GM06990 (cell line): ENCODE measurements at regions not wholly inside any gene's neighbourhood (a gene's known extent, or its start where the extent isn't known, plus 50 kb on each side); places are given as distances from the start of the nearest gene placed in this dataset.

Source experiments
- DNase-seq: peaks from one replicate; pipeline ENCODE4 v3.0.0-alpha.2; 2011; ENCODE audit not compliant: insufficient read length; ENCODE audit errors: extremely low read depth
- H3K27me3 ChIP-seq: replicated peaks from 2 replicates; pipeline ENCODE4 v1.6.0; 2011; ENCODE audit warnings: low read length; ENCODE audit not compliant: control insufficient read depth, insufficient read depth
- H3K36me3 ChIP-seq: 2 replicates; pipeline ENCODE4 v1.5.1; 2011; ENCODE audit warnings: low read length; ENCODE audit not compliant: control insufficient read depth, insufficient read depth
- H3K4me3 ChIP-seq: replicated peaks from 2 replicates; pipeline ENCODE4 v1.5.1; 2011; ENCODE audit warnings: low read depth, mild to moderate bottlenecking, control low read depth, low read length
- TF ChIP-seq, protein P1 (sequence below): IDR thresholded peaks from 2 replicates; pipeline ENCODE4 v1.5.1; 2011; ENCODE audit warnings: low read length, control low read depth, mild to moderate bottlenecking, inconsistent platforms; ENCODE audit not compliant: insufficient read depth, poor library complexity, severe bottlenecking

DNA sequence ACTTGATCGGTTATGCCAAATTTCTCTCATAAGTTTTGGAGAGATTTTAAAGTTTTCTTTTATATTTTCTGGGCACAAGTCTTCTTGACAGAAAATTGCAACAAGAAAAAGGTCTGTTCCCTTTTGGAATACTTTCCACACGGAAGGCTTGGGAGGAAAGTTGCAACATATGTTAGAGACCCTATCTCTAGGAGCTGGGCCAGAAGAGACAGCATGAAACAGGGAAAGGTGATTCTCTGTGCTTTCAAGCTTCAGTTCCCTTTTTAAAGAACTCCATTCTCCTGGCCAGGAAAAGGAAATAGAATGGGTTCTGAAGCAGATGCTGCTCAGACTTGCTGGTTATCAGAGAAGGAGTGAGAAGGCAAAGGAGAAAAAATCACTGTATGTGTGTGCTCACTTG lies 368.3 kb downstream of the SPATA31D1 start:
- Histone ChIP-seq H3K36me3 (no peaks in the 10 kb centered on the region), H3K27me3 (no peaks in the 10 kb centered on the region), H3K4me3 (no peak overlapping the region)
- DNase-seq, result no peak
- TF ChIP-seq, protein P1, sequence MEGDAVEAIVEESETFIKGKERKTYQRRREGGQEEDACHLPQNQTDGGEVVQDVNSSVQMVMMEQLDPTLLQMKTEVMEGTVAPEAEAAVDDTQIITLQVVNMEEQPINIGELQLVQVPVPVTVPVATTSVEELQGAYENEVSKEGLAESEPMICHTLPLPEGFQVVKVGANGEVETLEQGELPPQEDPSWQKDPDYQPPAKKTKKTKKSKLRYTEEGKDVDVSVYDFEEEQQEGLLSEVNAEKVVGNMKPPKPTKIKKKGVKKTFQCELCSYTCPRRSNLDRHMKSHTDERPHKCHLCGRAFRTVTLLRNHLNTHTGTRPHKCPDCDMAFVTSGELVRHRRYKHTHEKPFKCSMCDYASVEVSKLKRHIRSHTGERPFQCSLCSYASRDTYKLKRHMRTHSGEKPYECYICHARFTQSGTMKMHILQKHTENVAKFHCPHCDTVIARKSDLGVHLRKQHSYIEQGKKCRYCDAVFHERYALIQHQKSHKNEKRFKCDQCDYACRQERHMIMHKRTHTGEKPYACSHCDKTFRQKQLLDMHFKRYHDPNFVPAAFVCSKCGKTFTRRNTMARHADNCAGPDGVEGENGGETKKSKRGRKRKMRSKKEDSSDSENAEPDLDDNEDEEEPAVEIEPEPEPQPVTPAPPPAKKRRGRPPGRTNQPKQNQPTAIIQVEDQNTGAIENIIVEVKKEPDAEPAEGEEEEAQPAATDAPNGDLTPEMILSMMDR, result no peak

DNA sequence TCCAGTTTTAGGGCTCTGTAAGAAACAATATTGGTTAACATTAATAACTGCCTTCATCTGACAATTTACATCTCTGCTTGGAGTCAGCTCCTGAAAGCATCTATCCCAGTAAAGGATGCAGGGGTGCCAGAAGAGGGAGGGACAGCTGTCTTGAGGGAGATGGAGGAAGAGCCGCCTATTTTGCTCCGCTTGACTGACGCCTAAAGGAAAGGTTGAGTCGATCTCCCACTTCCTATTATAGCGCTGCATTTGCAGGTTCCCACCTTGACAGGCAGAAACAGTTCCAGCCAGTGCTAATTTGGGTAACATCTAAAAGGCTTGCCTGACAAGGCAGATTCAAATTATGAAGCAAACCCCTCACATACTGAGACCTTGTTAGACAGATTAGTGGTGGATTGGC lies 374.6 kb downstream of the SPATA31D1 start:
- TF ChIP-seq, protein P1, result no peak
- H3K36me3 ChIP-seq, result no peaks in the 10 kb centered on the region
- H3K27me3 ChIP-seq, result no peaks in the 10 kb centered on the region
- no peak overlapping the region for H3K4me3 ChIP-seq
- no peak for DNase-seq

DNA sequence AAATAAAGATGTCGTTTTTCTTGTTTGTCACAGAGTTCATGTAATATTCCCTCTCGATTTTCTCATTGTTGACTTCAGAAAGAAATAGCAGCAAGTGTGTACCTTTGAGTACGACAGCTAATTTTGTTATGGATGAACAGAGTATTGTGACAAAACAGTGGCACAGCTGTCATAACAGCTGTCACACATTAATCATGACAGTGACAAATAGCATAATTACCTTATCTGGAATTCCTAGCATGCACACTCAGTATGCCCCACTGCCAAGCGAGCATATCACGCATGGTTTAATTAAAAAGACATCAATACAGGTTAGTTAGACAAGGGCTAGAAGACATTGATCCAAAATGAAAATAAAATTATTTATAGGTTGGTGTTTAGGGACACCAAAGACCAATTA lies 375.1 kb downstream of the SPATA31D1 start:
- no peak for DNase-seq
- Histone ChIP-seq H3K36me3 (no peaks in the 10 kb centered on the region), H3K27me3 (no peaks in the 10 kb centered on the region), H3K4me3 (no peak overlapping the region)
- TF ChIP-seq, protein P1, result no peak

DNA sequence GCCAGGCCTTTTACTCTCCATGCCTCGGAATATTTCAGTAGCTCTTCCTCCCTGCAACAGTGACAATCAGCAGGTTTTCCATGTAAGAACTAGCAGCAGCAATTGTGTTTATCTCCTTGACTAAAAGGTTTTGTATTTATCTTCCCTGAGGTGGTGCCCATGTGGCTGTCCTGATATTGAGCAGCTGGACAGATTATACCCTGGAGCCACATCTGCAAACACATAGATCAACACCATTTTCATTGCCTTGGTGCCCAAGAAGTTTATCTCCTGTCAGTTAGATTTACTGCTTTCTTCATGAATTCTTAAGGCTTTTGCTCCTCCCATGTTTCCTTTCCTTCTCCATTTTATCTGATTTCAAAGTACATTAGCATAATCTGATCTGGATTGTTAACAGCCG lies 378.4 kb downstream of the SPATA31D1 start:
- Histone ChIP-seq H3K27me3 (no peaks in the 10 kb centered on the region), H3K36me3 (no peaks in the 10 kb centered on the region), H3K4me3 (no peak overlapping the region)
- TF ChIP-seq, protein P1, result no peak
- DNase-seq, result no peak

DNA sequence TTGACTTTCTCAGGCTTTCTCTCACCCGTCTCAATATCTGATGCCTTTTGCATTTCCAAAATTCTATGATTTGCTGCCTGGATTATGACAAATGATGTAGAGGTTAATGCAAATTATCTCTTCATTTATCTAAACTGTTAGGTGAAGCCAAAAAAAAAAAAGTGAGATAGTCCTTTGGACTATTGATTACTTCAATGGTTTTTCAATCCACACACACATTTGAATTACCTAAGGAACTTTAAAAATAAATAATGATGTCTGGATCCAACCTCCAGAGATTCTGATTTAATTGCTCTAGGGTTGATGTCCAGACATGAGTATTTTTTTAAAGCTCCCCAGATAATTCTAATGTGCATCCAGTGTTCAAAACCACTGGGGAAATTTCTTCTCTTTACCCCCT lies 379.4 kb downstream of the SPATA31D1 start:
- DNase-seq, result no peak
- no peak overlapping the region for H3K4me3 ChIP-seq
- TF ChIP-seq, protein P1, result no peak
- H3K27me3 ChIP-seq, result no peaks in the 10 kb centered on the region
- H3K36me3 ChIP-seq, result no peaks in the 10 kb centered on the region

DNA sequence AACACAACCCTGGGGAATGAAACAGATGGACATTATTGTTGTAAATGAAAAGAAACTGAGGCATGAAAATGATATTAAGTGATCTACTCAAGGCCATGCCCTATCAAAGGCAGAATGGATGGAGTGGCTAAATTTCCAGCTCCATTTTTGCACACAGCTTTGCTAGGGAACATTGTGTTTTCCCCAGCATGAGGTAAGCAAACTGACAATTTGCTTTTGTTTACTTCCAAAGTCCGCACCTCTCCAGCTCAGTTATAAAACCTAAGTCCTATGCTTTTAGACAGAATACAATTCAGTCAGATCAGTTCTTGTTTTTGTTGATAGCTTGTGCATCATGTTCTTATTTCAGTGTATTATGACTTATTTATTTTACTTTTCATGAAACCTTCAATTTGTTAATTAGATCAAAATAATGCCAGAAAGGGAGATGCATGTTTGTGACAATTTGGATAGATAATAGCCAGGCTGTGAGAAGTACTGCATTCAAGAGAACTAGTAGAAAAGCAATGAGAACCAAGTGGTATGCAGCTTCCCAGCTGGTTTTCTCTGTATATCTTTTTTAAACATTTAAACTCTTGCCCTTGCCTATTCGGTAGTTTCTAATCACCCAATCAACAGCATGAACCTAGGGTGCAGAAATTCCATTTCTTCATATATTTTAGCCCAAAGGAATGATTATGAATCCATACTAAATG lies 380.8 kb downstream of the SPATA31D1 start:
- H3K27me3 ChIP-seq, result no peaks in the 10 kb centered on the region
- TF ChIP-seq, protein P1, result no peak
- H3K36me3 ChIP-seq, result no peaks in the 10 kb centered on the region
- H3K4me3 ChIP-seq, result no peak overlapping the region
- DNase-seq, result no peak
